Kidney capillary endothelial cell (primary cell): ENCODE measurements at regions not wholly inside any gene's neighbourhood (a gene's known extent, or its start where the extent isn't known, plus 50 kb on each side); places are given as distances from the start of the nearest gene placed in this dataset.
A peak's percentile ranks its signal among the peaks of the same experiment; 100 is the strongest.
"Not testable (repeated sequence)": the region's sequence is repeated elsewhere in the genome, so short reads cannot be mapped to it uniquely, and the experiment has no call there.

Experiments used
- DNase-seq: peaks from one replicate; pipeline ENCODE4 v3.0.0-alpha.2; 2018; ENCODE audit warnings: low spot score

GRCh38 chr4:1524761-1525160, 118.5 kb upstream of the NKX1-1 start:
- no peak for DNase-seq

GRCh38 chr4:1523907-1524636, 117.8 kb upstream of the NKX1-1 start:
- no peak for DNase-seq

GRCh38 chr4:1523506-1523905, 117.3 kb upstream of the NKX1-1 start:
- DNase-seq = no peak

- DNase-seq = no peak
Observed at GRCh38 chr4:1523033-1523432, 116.8 kb upstream of the NKX1-1 start.

- no peak for DNase-seq
Observed at GRCh38 chr4:1522606-1523005, 116.4 kb upstream of the NKX1-1 start.

DNA sequence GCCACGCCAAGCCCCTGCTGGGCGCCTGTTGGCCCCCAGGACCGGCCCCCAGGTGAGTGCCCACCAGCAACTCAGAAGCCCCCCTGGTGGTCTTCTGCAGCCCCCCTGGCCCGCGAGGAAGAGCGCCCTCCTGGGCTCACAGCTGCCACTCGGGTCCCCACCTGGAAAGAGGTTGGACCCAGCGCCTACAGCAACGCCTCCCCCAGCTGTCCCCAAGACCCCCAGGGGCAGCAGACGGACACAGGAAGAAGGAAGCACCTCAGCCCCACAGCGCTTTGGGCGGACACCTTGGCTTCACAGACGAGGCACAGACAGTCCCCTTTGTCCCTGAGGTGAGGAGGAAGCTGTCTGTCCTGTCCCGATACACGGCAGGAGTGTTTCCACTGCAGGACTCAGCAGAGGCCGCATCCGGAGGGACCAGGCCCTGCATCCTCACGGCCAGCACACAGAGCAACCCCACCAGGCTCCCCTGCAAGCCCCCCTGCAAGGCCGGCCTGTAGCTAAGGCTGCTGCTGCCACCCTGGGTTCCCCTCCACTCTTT, 115.6 kb upstream of the NKX1-1 start:
- DNase-seq = no peak

DNA sequence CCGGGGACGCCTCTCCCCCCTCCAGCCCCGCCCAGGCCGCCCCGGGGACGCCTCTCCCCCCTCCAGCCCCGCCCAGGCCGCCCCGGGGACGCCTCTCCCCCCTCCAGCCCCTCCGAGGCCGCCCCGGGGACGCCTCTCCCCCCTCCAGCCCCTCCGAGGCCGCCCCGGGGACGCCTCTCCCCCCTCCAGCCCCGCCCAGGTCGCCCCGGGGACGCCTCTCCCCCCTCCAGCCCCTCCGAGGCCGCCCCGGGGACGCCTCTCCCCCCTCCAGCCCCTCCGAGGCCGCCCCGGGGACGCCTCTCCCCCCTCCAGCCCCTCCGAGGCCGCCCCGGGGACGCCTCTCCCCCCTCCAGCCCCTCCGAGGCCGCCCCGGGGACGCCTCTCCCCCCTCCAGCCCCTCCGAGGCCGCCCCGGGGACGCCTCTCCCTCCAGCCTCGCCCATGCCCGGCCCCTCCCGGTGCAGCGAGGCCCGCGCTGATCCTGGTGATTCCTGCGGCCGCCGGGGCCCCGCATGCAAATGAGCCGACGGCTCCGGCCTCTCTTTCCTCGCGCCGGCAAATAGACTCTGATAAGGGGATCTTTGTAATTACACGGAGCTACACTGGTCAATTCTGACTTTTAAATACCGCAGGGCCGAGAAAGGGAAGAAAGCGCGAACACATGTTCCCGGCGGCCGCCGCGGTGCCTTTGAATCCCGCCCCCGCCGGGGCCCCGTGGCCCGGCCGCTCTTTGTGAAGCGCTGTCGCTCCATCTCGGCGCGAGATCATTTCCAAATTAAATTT, 114.7 kb upstream of the NKX1-1 start:
- DNase-seq = not testable (repeated sequence)

DNA sequence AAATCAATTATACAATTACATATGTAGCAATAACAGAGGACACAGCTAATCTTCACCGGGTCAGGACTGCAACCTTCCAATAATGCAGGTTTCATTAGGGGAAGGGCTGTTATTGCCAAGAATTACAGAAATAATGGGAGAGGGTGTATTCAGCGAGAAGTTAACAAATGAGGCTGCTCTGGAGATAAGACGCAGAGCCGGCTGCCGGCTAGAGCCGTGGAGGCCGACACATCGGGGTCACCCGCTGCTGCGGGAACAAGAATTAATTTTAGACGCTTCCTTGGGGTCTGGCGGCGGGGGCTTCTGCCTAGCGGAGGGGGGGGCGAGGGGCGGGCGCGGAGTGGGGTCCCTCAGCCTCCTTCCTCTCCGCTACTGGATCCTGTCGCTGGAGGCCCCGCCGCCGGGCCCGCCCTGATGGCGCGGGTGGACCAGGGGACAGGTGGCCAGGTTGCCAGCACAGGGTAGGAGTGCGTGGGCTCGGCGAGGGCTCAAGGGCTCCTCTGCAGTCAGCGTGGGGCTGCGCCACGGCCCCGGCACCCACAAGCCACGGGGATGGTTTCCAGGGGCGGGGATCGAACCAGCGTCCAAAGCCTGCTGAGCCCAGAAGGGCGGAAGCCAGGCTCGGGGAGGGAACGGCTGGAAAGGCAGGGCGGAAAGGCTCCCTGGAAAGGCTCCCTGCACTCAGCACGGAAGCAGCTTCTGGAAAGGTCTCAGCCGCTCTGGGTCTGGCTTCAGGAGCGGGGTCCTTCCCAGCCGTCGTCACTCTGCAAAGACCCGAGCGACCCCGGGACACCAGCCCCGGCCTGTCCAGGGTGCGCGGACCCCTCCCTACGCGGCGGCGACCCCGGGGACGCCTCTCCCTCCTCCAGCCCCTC, 113.8 kb upstream of the NKX1-1 start:
- no peak for DNase-seq

DNA sequence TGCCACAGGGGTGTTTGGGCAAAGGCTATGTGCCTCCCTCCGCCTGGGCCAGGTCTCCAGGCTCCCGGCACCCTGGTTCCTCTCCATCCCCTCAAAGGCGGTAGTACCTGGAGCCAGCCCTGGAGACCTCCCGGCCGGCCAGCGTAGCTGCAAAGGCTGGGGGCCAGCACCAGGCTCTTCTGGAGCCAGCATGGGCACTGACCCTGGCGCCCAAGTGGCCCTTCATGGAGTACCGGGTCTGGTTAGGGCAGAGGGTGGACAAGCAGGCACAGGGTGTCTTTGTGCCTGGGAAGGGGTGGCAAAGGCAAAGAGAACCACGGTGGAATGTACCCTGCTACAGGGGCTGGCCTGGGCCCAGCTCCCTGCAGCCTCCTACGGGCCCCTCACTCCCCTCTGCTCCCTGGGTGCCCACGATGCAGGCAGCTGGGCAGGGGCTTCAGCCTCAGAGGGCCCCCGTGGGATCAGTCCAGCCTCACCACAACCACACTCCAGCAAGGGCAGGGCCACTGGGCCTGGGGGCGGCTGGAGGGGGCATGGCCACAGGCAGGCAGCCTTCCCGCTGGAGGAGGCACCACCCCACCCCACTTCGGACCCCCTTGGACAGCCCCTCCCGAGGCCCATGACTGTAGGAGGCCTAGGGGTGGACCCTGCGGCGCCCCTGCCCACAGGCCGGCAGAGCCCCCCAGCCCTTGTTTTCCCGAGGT, 112.9 kb upstream of the NKX1-1 start:
- no peak for DNase-seq

- no peak for DNase-seq
Observed at GRCh38 chr4:1517592-1518411, 111.6 kb upstream of the NKX1-1 start.

DNA sequence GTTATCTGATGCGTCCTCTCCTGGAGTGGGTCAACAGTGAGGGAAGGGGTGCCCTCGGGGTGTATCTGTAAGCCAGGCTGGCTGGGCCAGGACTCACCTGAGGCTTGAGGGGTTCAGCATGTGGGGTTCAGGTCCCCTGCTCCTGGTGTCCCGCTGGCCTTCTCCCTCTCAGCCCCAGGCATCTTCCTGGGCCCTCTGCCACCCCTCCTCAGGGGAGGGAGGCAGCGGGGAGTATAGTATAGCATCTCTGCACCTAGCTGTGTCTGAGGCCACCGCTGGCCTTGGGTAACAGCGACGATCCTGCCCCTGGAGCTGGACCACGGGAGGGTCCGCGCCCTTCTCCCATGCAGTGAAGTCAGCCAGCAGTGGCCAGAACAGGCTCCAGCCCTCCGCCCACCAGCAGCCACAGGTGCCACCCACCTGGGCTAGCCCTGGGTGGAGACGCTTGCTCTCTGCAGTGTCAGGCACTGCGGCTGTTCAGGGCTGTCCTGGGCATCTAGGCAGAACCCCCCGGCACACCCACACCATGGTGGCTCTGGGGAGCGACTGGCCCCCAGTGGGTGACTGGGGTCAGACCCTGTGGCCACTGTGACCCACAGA, 110.7 kb upstream of the NKX1-1 start:
- no peak for DNase-seq

- DNase-seq = no peak
Observed at GRCh38 chr4:1516261-1516660, 110.0 kb upstream of the NKX1-1 start.

- DNase-seq = no peak
Observed at GRCh38 chr4:1515763-1516162, 109.5 kb upstream of the NKX1-1 start.

GRCh38 chr4:1515156-1515555, 108.9 kb upstream of the NKX1-1 start:
- DNase-seq = no peak

- no peak for DNase-seq
Observed at GRCh38 chr4:1514612-1515011, 108.4 kb upstream of the NKX1-1 start.

- DNase-seq = no peak
Observed at GRCh38 chr4:1513936-1514483, 107.8 kb upstream of the NKX1-1 start.

- DNase-seq = peak; percentile 16
Observed at GRCh38 chr4:1512738-1513660, 106.8 kb upstream of the NKX1-1 start.

- DNase-seq = no peak
Observed at GRCh38 chr4:1512051-1512737, 106.0 kb upstream of the NKX1-1 start.
